ENCODE measurements at regions not wholly inside any gene's neighbourhood (a gene's known extent, or its start where the extent isn't known, plus 50 kb on each side); places are given as distances from the start of the nearest gene placed in this dataset.
"Not testable (repeated sequence)": the region's sequence is repeated elsewhere in the genome, so short reads cannot be mapped to it uniquely, and the experiment has no call there.

DNA sequence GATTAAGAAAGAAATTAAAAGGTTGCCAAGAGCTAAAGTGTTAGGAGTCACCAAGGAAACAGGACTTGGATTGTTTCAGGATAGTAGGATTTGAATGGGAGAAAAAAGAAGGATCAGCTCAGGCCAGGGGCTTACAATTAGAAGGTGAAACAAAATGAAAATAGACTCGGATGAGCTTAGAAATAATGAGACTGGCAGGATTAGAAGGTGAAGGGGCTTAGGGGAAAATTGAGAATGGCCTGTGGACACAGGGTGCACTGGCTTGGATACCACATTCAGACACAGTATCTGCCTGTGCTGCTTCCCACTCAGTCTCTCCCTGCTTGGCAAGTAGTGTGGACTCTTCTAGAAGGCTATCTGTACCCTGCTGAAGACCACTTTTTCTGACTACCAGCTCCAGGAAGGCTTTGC, 206.1 kb upstream of the ATP10A start:
- no peaks in the 10 kb centered on the region for H3K27me3 ChIP-seq (ENCODE audit: control insufficient read depth, insufficient read depth, low read length)
- H3K36me3 ChIP-seq (ENCODE audit: control insufficient read depth, low read depth, low read length), result no peaks in the 10 kb centered on the region
- H3K4me1 ChIP-seq (ENCODE audit: control insufficient read depth, low read depth, low read length), result no peaks in the 10 kb centered on the region
- no peak overlapping the region for H3K4me3 ChIP-seq (ENCODE audit: low read length)
- H3K27ac ChIP-seq (ENCODE audit: low read length), result no peak overlapping the region
- no peak overlapping the region for H3K9ac ChIP-seq (ENCODE audit: low read length)
- H3K9me3 ChIP-seq (ENCODE audit: control insufficient read depth, low read depth, low read length), result no peaks in the 10 kb centered on the region

DNA sequence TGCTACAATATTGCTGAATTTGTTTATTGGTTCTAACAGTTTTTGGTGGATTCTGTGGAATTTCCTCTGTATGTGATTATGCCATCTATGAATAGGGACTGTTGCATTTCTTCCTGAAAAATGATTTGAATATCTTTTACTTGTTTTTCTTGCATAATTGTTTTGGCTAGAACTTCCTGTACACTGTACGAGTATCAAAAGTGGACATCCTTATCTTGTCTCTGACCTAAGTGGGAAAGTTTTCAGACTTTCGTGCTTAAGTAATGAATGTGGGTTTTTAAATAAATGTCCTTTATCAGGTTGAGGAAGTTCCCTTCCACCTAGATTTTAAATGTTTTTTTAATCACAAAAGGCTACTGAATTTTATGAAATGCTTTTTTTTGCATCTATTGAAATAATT, 203.8 kb upstream of the ATP10A start:
- Histone ChIP-seq H3K4me1 (ENCODE audit: control insufficient read depth, low read depth, low read length) (no peaks in the 10 kb centered on the region), H3K27ac (ENCODE audit: low read length) (no peak overlapping the region), H3K36me3 (ENCODE audit: control insufficient read depth, low read depth, low read length) (no peaks in the 10 kb centered on the region), H3K27me3 (ENCODE audit: control insufficient read depth, insufficient read depth, low read length) (no peaks in the 10 kb centered on the region), H3K9ac (ENCODE audit: low read length) (no peak overlapping the region), H3K9me3 (ENCODE audit: control insufficient read depth, low read depth, low read length) (no peaks in the 10 kb centered on the region), H3K4me3 (ENCODE audit: low read length) (no peak overlapping the region)

GRCh38 chr15:26065723-26066122, 202.6 kb upstream of the ATP10A start:
- no peaks in the 10 kb centered on the region for H3K9me3 ChIP-seq (ENCODE audit: control insufficient read depth, low read depth, low read length)
- no peak overlapping the region for H3K9ac ChIP-seq (ENCODE audit: low read length)
- H3K27ac ChIP-seq (ENCODE audit: low read length), result no peak overlapping the region
- no peak overlapping the region for H3K4me3 ChIP-seq (ENCODE audit: low read length)
- H3K27me3 ChIP-seq (ENCODE audit: control insufficient read depth, insufficient read depth, low read length), result no peaks in the 10 kb centered on the region
- no peaks in the 10 kb centered on the region for H3K36me3 ChIP-seq (ENCODE audit: control insufficient read depth, low read depth, low read length)
- H3K4me1 ChIP-seq (ENCODE audit: control insufficient read depth, low read depth, low read length), result no peaks in the 10 kb centered on the region

- Histone ChIP-seq H3K27ac (ENCODE audit: low read length) (no peak overlapping the region), H3K4me1 (ENCODE audit: control insufficient read depth, low read depth, low read length) (no peaks in the 10 kb centered on the region), H3K36me3 (ENCODE audit: control insufficient read depth, low read depth, low read length) (no peaks in the 10 kb centered on the region), H3K9ac (ENCODE audit: low read length) (no peak overlapping the region), H3K9me3 (ENCODE audit: control insufficient read depth, low read depth, low read length) (no peaks in the 10 kb centered on the region), H3K27me3 (ENCODE audit: control insufficient read depth, insufficient read depth, low read length) (no peaks in the 10 kb centered on the region), H3K4me3 (ENCODE audit: low read length) (no peak overlapping the region)
These were observed 198.1 kb upstream of the ATP10A start for GRCh38 chr15:26061248-26061647.

GRCh38 chr15:26056766-26057165, 193.6 kb upstream of the ATP10A start:
- not testable (repeated sequence) for H3K27ac ChIP-seq (ENCODE audit: low read length); H3K9me3 ChIP-seq (ENCODE audit: control insufficient read depth, low read depth, low read length); H3K4me3 ChIP-seq (ENCODE audit: low read length); H3K36me3 ChIP-seq (ENCODE audit: control insufficient read depth, low read depth, low read length); H3K27me3 ChIP-seq (ENCODE audit: control insufficient read depth, insufficient read depth, low read length); H3K4me1 ChIP-seq (ENCODE audit: control insufficient read depth, low read depth, low read length); H3K9ac ChIP-seq (ENCODE audit: low read length)

- H3K9me3 ChIP-seq (ENCODE audit: control insufficient read depth, low read depth, low read length), result no peaks in the 10 kb centered on the region
These were observed 188.9 kb upstream of the ATP10A start for GRCh38 chr15:26051761-26052675.

DNA sequence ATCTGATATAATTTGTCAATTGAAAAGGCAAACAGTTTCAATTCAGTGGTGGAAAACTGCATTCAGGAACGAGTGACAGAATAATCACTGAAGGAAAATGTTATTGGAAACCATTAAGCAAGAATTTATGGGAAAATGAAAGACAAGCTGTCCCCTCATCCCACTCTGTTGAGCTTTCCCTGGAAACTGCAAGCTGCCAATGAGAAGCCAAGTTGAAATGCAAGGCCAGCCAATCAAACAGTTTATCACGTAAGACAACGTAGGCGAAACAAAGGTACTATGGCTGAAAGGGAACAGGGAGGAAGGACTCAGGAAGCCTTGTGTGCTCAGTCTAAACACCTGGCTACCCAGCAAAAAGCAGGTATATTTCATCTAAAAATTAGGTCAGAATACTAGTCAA, 187.9 kb upstream of the ATP10A start:
- no peak overlapping the region for H3K9ac ChIP-seq (ENCODE audit: low read length)
- no peak overlapping the region for H3K4me3 ChIP-seq (ENCODE audit: low read length)
- H3K27me3 ChIP-seq (ENCODE audit: control insufficient read depth, insufficient read depth, low read length), result no peaks in the 10 kb centered on the region
- H3K27ac ChIP-seq (ENCODE audit: low read length), result no peak overlapping the region
- H3K4me1 ChIP-seq (ENCODE audit: control insufficient read depth, low read depth, low read length), result no peaks in the 10 kb centered on the region
- H3K9me3 ChIP-seq (ENCODE audit: control insufficient read depth, low read depth, low read length), result no peaks in the 10 kb centered on the region
- no peaks in the 10 kb centered on the region for H3K36me3 ChIP-seq (ENCODE audit: control insufficient read depth, low read depth, low read length)

More at GRCh38 chr15:26051761-26052675, 188.9 kb upstream of the ATP10A start:
- no peak overlapping the region for H3K27ac ChIP-seq (ENCODE audit: low read length)
- no peak overlapping the region for H3K4me3 ChIP-seq (ENCODE audit: low read length)
- H3K36me3 ChIP-seq (ENCODE audit: control insufficient read depth, low read depth, low read length), result no peaks in the 10 kb centered on the region
- H3K9ac ChIP-seq (ENCODE audit: low read length), result no peak overlapping the region
- no peaks in the 10 kb centered on the region for H3K27me3 ChIP-seq (ENCODE audit: control insufficient read depth, insufficient read depth, low read length)
- no peaks in the 10 kb centered on the region for H3K4me1 ChIP-seq (ENCODE audit: control insufficient read depth, low read depth, low read length)

- Histone ChIP-seq H3K27ac (ENCODE audit: low read length) (no peak overlapping the region), H3K27me3 (ENCODE audit: control insufficient read depth, insufficient read depth, low read length) (no peaks in the 10 kb centered on the region), H3K4me3 (ENCODE audit: low read length) (no peak overlapping the region), H3K9ac (ENCODE audit: low read length) (no peak overlapping the region), H3K9me3 (ENCODE audit: control insufficient read depth, low read depth, low read length) (no peaks in the 10 kb centered on the region), H3K4me1 (ENCODE audit: control insufficient read depth, low read depth, low read length) (no peaks in the 10 kb centered on the region), H3K36me3 (ENCODE audit: control insufficient read depth, low read depth, low read length) (no peaks in the 10 kb centered on the region)
These were observed 187.0 kb upstream of the ATP10A start for GRCh38 chr15:26049900-26050657.

GRCh38 chr15:26048669-26049068, 185.5 kb upstream of the ATP10A start:
- no peaks in the 10 kb centered on the region for H3K4me1 ChIP-seq (ENCODE audit: control insufficient read depth, low read depth, low read length)
- H3K27ac ChIP-seq (ENCODE audit: low read length), result no peak overlapping the region
- H3K27me3 ChIP-seq (ENCODE audit: control insufficient read depth, insufficient read depth, low read length), result no peaks in the 10 kb centered on the region
- no peak overlapping the region for H3K4me3 ChIP-seq (ENCODE audit: low read length)
- no peaks in the 10 kb centered on the region for H3K9me3 ChIP-seq (ENCODE audit: control insufficient read depth, low read depth, low read length)
- H3K9ac ChIP-seq (ENCODE audit: low read length), result no peak overlapping the region
- H3K36me3 ChIP-seq (ENCODE audit: control insufficient read depth, low read depth, low read length), result no peaks in the 10 kb centered on the region

GRCh38 chr15:26045516-26045915, 182.4 kb upstream of the ATP10A start:
- Histone ChIP-seq H3K9ac (ENCODE audit: low read length) (no peak overlapping the region), H3K36me3 (ENCODE audit: control insufficient read depth, low read depth, low read length) (no peaks in the 10 kb centered on the region), H3K27me3 (ENCODE audit: control insufficient read depth, insufficient read depth, low read length) (no peaks in the 10 kb centered on the region), H3K4me3 (ENCODE audit: low read length) (no peak overlapping the region), H3K4me1 (ENCODE audit: control insufficient read depth, low read depth, low read length) (no peaks in the 10 kb centered on the region), H3K27ac (ENCODE audit: low read length) (no peak overlapping the region), H3K9me3 (ENCODE audit: control insufficient read depth, low read depth, low read length) (no peaks in the 10 kb centered on the region)

DNA sequence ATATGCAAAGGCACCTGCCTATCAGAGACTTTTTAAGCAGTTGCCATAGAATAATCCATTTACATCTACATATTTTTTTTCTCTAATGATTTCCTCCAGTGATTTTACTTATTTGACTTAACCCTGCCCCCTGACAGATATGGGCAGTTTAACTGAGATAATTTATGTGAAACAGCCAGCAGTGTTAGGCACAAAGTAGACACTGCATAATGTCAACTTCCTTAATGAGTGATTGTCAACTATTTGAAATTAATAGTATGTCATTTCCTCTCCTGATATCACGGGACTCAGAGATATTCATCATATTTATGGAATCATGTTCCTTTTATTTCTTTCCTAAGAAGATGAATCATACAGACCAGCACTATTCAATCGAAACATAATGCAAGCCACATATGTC, 179.9 kb upstream of the ATP10A start:
- no peak overlapping the region for H3K9ac ChIP-seq (ENCODE audit: low read length)
- no peak overlapping the region for H3K27ac ChIP-seq (ENCODE audit: low read length)
- no peaks in the 10 kb centered on the region for H3K4me1 ChIP-seq (ENCODE audit: control insufficient read depth, low read depth, low read length)

More for the DNA sequence above, 179.9 kb upstream of the ATP10A start:
- H3K9me3 ChIP-seq (ENCODE audit: control insufficient read depth, low read depth, low read length), result no peaks in the 10 kb centered on the region
- H3K4me3 ChIP-seq (ENCODE audit: low read length), result no peak overlapping the region
- H3K36me3 ChIP-seq (ENCODE audit: control insufficient read depth, low read depth, low read length), result no peaks in the 10 kb centered on the region
- H3K27me3 ChIP-seq (ENCODE audit: control insufficient read depth, insufficient read depth, low read length), result no peaks in the 10 kb centered on the region
